ENCODE measurements at regions not wholly inside any gene's neighbourhood (a gene's known extent, or its start where the extent isn't known, plus 50 kb on each side); places are given as distances from the start of the nearest gene placed in this dataset.
A peak's percentile ranks its signal among the peaks of the same experiment; 100 is the strongest.
"Not testable (repeated sequence)": the region's sequence is repeated elsewhere in the genome, so short reads cannot be mapped to it uniquely, and the experiment has no call there.

DNA sequence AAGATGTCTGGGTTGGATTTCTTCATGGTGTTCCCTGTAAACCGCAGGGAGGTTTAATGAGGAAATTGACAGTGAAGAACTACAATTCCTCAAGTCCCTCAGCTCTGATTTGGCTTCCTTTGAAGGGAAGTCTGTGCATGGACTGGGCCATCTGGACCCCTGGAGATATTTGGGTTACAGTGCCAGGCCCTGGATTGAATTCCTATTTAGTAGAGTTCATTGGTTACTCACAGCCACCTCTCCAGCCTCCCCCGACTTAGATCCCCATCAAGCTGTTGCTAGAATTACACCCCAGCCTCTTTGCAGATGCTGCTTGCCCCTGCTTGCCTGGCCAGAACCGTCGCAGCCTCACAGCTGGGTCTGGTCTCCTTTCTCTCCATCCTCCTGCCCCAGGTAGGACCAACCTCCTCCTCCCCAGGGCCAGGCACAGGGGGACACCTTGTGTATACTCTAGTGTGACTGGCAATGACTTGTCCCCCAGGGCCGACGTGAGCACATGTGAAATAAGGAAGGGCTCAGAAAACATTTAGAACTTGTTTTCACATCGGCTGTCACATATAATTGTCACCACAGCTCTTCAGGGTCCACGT lies 93.2 kb upstream of the LRPAP1 start:
- H3K27ac ChIP-seq: not testable (repeated sequence)

DNA sequence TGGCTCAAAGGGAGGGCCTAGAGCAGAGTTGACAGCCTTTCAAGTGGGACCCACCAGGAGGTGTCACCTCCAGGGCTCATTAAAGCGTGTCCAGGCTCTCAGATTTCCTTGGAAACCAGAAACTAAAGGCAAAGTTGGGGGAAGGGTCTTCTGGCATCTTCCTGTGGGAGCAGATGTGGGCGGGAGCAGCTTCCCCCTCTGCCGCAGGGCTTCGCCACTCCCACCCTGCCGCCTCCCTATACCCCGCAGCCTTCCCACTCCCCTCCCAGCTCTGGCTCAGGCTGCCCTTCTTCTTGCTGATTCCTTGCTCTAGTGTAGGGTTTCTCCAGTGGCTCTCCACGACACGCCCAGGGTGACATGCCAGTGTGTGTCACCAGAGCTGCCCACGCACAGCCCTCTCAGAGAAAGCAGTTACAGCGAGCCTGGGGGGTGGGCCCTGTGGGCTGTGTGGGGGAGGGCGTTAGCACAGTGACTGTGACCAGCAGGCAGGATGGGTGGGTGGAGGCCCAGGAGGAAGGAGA lies 91.6 kb upstream of the LRPAP1 start:
- H3K27ac ChIP-seq: not testable (repeated sequence)

DNA sequence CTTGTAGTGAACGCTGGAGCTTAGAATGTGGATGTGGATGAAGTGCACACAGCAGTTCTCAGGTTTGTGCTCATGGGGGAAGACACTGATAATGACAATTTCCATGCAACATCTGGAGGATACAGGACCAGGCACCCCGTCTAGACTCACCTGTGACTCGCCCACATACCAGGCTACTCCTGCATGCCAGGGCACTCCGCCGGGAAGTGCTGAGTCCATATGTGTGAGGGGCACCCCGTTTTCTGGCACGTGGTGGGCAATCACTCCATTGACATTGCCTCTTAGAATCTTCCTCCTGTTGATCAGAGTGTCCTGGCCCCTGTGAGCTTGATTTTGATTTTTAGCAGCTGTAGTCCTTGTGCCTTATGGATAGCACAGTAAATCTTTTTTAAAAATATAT lies 90.9 kb upstream of the LRPAP1 start:
- H3K27ac ChIP-seq: no peak overlapping the region
- TF ChIP-seq, protein P1, sequence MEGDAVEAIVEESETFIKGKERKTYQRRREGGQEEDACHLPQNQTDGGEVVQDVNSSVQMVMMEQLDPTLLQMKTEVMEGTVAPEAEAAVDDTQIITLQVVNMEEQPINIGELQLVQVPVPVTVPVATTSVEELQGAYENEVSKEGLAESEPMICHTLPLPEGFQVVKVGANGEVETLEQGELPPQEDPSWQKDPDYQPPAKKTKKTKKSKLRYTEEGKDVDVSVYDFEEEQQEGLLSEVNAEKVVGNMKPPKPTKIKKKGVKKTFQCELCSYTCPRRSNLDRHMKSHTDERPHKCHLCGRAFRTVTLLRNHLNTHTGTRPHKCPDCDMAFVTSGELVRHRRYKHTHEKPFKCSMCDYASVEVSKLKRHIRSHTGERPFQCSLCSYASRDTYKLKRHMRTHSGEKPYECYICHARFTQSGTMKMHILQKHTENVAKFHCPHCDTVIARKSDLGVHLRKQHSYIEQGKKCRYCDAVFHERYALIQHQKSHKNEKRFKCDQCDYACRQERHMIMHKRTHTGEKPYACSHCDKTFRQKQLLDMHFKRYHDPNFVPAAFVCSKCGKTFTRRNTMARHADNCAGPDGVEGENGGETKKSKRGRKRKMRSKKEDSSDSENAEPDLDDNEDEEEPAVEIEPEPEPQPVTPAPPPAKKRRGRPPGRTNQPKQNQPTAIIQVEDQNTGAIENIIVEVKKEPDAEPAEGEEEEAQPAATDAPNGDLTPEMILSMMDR (conservative IDR thresholded peaks at IDR 0.05): no peak
- TF ChIP-seq ZFX (IDR thresholded peaks at IDR 0.05): no peak

DNA sequence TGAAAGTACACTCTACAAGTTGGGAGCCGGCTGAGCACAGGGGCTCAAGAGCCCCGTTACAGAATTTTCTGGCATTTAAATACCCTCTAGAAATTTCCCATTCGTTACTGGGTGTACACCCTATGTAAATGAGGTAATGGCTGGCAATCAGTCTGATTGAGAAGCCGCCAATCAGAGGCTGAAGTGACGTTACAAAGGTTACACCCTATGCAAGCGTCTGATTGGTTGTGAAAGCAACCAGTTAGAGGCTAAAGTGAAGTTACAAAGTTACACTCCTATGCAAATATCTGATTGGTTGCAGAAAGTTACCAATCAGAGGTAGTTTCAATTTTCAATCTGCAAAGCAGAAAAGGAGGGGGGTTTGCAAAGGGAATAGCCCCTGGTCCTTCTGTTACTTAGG lies 88.1 kb upstream of the LRPAP1 start:
- H3K27ac ChIP-seq: not testable (repeated sequence)

DNA sequence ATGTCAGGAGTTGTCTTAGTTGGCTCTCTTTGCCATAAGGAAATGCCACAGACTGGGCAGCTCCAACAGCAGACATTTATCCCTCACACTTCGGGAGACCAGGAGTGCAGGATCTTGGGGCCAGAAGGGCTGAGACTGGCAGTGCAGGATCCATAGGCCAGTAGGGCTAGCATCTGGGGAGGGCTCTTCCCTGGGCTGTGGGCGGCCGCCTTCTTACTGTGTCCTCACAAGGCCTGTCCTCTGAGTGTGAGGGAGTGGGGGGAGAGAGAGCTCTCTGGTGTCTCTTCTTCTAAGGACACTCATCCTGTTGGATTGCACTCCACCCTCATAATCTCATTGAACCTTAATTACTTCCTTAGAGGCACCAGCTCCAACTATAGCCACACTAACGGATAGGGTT lies 87.5 kb upstream of the LRPAP1 start:
- not testable (repeated sequence) for H3K27ac ChIP-seq

DNA sequence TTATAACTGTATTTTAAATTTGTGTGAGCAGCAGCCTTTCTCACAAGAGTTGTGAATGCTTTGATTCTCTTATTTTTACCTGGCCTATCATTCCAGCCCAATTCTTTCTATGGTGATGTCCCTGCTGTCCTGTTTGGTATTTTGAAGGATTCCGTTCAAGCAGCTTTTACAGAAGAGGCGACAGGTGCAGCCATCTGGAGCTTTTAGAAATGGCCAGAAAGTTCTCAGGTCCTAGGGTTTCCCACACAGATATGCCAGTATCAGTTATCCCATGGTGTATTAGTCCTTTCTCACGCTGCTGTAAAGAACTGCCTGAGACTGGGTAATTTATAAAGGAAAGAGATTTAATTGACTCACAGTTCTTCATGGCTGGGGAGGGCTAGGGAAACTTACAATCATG lies 86.1 kb upstream of the LRPAP1 start:
- H3K27ac ChIP-seq: not testable (repeated sequence)

DNA sequence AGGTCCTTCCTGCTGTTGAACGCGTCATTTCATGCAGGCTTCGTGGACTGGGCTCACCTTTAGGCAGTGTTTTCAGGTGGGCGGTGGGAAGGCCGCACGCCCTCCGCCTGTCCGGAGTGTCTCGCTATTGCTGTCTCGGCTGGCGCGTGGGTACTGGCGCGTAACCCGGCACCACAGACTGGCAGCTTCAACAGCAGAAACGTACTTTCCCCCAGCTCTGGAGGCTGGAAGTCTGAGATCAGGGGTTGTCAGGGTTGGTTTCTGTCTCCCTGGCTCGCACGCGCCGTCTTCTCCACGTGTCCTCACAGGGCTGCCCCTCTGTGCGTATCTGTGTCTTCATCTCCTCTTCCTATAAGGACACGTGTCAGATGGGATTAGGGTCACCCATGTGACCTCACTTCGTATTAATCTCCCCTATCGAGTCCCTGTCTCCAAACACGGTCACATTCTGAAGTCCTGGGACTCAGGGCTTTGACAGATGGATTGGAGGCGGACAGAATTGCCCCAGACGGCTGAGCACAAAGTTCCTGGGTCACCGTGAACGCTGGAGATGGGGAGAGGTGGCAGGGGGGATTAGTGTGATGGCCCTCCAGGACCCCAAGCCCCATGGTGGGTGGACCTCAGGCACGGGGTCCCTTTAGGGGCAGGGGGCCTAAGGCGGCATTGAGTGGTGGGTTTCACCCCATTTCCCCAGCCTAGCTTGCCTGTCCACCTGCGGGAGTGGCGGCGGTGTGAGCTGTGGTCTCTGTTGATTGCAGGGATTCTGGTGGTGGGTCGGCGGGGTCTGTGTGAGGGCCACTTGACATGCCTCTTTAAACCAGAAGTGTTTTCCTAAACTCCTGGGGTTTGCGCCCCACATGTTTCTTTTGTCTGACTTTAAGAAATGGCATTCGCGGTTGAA lies 83.4 kb upstream of the LRPAP1 start:
- no peak overlapping the region for H3K27ac ChIP-seq
- no peak for TF ChIP-seq ZFX (IDR thresholded peaks at IDR 0.05)
- TF ChIP-seq, protein P1 (conservative IDR thresholded peaks at IDR 0.05): no peak

DNA sequence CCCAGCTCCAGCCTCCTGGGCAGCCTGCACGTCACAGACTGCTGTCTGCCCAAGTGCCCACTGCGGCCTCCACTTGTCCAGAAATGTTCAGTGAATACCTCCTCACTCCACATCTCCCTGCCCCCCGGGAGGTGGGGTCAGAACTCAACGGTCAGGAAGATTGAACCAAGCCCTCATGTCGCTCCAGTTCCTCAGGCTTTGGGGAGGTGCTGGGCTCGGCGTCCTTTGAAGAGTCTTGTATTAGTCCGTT lies 82.4 kb upstream of the LRPAP1 start:
- TF ChIP-seq, protein P1 (conservative IDR thresholded peaks at IDR 0.05): no peak
- TF ChIP-seq ZFX (IDR thresholded peaks at IDR 0.05): no peak

DNA sequence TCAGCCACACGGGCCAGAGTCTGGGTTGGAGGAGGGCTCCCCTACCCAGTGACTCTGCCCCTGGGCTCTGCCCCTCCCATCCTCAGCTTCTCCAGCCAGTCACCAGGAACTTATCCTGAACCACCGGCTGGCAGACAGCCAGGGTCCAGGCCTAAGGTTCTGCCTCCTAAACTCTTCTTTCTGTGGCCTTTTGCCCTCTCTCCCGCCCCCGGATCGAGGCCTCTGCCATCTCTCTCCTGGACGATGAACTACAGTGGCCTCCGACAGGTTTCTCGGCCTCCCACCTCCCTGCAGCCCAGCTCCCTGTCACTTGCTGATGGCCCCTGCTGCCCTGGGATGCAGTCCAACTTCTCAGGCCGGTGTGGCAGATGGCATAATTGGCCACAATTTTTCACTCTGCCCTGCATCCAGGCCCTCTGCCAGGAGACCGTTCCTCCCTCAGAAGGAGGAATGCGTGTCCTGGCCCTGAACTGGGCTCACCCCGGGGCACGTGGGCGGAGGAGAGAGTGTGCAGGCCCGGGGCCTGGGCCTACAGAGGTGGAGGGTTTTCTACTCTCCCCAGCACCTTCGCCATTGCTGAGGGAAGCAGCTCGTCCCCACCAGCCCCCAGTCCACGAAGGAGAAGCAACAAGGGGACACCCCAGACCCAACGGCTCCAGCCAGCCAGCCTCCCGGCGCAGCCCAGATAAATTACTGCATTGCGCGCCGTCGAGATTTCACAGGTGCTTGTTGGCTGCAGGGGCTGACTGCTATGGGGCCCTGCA lies 81.9 kb upstream of the LRPAP1 start:
- TF ChIP-seq, protein P1 (conservative IDR thresholded peaks at IDR 0.05): no peak
- peak; percentile 66; the same call in 1 of the 2 replicates for TF ChIP-seq ZFX (IDR thresholded peaks at IDR 0.05)
- H3K27ac ChIP-seq: peak overlapping the region; percentile 36

More for the DNA sequence above, 82.4 kb upstream of the LRPAP1 start:
- H3K27ac ChIP-seq: peak overlapping the region; percentile 36

DNA sequence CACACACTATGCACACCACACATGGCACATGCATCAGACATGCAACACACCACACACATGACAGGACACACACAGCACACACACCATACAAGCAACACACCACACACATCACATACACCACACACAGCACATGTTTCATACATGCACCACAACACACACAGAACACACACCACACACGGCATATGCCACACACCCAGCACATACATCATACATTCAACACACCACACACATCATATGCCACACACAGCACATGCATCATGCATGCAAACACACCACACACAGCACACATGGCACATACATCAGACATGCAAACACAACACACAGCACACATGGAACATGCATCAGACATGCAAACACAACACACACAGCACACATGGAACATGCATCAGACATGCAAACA lies 80.7 kb upstream of the LRPAP1 start:
- TF ChIP-seq ZFX (IDR thresholded peaks at IDR 0.05): no peak
- TF ChIP-seq, protein P1 (conservative IDR thresholded peaks at IDR 0.05): no peak
- no peak overlapping the region for H3K27ac ChIP-seq

All from C4-2B (cell line).